HG03354 (cell line): ENCODE measurements at regions not wholly inside any gene's neighbourhood (a gene's known extent, or its start where the extent isn't known, plus 50 kb on each side); places are given as distances from the start of the nearest gene placed in this dataset.
"Not testable (repeated sequence)": the region's sequence is repeated elsewhere in the genome, so short reads cannot be mapped to it uniquely, and the experiment has no call there.

Experiments
- ATAC-seq: cut with Tn5 transposase; IDR thresholded peaks from one replicate; pipeline ENCODE4 v1.9.1; 2021; ENCODE audit warnings: mild to moderate bottlenecking; ENCODE audit not compliant: unreplicated experiment, poor library complexity, severe bottlenecking

- ATAC-seq, result not testable (repeated sequence)
These were observed 410.5 kb downstream of the ZNF33B start for GRCh38 chr10:42227859-42228258.

- ATAC-seq, result not testable (repeated sequence)
These were observed 444.8 kb downstream of the ZNF33B start for GRCh38 chr10:42193588-42193987.

- not testable (repeated sequence) for ATAC-seq
These were observed 445.9 kb downstream of the ZNF33B start for GRCh38 chr10:42192450-42192849.

DNA sequence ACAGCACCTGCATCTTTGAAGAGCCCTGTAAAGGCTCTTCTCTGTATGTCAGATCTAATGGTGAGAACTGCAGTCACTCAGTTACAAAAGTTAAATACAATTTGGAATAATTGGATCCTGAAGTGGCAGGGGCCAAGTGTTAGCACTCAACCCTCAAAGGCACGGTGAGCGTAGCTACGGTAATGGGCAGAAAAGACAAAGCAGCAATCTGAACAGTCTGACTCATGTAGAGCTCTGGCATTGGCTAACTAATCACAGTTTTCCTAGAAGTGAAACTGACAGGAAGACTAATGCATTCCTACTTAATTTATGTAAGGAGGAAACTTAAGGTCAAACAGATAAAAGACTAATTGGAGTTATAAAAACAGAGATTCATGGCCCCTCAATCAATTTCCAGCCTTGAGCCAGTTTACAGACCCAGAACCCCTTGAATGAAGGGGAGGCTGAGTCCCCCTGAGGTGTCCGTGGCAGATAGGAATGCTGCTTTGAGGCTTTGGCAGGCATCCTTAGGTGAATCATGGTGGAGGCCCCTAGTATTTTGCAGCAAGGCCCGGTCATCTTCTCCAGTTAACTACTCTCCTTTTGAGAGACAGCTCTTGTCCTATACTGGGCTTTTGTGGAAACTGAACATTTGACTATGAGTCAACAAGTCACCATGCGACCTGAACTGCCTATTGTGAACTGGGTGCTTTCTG, 450.7 kb downstream of the ZNF33B start:
- ATAC-seq, result not testable (repeated sequence)

DNA sequence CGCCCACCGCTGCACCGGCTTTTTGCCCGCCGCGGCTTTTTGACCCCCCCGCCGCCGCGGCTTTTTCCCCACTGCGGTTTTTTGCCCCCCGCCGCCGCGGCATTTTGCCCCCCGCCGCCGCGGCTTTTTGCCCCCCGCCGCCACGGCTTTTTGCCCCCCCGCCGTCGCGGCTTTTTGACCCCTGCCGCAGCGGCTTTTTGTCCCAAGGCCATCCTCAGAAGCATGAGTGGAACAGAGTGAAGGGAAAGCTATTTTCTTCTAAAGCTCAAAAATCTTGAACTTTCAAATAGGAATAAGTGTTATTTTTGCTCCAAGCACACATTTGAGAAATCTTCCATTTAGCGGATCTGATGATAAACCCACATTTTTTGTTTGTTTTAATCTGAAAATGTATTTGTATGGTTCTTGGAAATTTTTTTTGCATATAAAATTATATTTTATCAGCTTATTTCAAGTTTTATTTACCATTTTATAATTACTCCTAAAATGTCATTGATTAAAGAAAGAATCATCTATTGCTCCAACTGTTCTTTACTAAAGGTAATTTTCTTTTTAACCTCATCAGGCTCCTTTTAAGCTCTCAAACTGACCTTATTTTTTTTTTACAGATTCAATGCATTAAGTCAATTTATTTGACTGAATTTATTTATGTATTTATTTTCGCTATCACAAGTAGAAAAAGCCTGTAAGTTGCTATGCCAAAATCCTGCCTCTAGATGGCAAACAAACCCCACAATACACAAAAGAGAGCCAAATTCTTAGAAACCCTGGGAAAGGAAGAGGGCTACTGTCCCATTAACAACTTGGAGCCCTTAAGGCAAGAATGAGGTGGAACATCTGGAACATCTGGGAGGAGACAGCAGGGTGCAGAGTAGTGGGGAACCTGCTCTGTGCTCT, 460.3 kb downstream of the ZNF33B start:
- ATAC-seq, result not testable (repeated sequence)

DNA sequence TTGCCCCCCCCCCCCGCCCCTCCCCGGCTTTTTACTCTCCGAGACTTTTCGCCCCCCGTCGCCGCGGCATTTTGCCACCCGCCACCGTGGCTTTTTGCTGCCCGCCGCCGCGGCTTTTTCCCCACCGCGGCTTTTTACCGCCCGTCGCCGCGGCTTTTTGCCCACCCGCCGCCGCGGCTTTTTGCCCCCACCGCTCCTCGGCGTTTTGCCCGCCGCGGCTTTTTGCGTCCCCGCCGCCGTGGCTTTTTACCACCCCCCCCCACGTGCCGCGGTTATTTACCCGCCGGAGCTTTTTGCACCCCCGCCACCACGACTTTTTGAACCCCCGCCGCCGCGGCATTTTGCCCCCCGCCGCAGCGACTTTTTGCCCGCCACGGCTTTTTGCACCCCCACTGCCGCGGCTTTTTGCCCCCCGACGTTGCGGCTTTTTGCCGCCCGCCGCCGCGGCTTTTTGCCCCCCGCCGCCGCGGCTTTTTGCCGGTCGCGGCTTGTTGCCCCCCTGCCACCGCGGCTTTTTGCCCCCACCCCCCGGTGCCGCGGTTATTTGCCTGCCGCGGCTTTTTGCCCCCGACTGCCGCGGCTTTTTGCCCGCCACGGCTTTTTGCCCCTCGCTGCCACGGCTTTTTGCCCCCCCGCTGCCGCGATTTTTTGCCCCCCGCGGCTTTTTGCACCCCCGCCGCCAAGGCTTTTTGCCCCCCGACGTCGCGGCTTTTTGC, 461.1 kb downstream of the ZNF33B start:
- ATAC-seq, result no peak

- ATAC-seq, result no peak
These were observed 487.8 kb downstream of the ZNF33B start for GRCh38 chr10:42150428-42151061.

- no peak for ATAC-seq
These were observed 488.5 kb downstream of the ZNF33B start for GRCh38 chr10:42149722-42150427.

DNA sequence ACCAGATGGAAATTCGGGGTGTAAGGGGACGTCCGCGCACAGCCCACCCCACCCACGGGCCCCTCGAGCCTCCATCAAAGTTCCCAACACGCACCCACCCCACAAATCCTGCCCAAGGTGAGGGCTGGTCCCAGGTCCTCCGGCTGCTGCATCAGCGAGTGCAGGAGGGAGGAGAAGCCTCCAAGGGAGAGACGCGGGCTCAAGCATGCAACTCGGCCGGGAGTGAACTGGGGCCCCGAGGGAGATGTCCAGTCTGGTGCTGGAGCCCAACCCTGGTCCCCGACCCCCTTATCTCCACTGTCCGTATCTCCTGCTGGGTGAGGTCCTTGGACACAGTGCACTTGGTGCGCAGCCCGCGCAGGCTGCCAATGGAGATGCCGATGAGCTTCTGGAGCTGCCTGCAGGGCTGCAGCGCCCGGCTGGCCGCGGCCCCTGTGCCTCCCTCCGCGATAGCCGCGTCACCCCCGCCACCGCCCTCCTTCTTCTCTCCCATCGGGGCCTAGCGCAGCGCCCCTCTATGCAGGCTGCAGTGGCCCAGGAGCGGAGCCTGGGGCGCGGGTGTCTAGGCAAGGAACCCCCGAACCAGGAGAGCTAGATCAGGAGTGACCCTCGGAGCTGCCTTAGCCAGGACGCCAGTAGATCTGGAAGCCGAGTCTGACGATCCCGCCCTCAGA, 489.2 kb downstream of the ZNF33B start:
- no peak for ATAC-seq

- ATAC-seq, result not testable (repeated sequence)
These were observed 492.2 kb downstream of the ZNF33B start for GRCh38 chr10:42146165-42146564.

GRCh38 chr10:42138023-42138422, 500.3 kb downstream of the ZNF33B start:
- not testable (repeated sequence) for ATAC-seq

GRCh38 chr10:42113158-42113450, 525.3 kb downstream of the ZNF33B start:
- ATAC-seq, result no peak

GRCh38 chr10:42112331-42113157, 525.8 kb downstream of the ZNF33B start:
- ATAC-seq, result no peak

- ATAC-seq, result no peak
These were observed 526.6 kb downstream of the ZNF33B start for GRCh38 chr10:42111661-42112330.

- no peak for ATAC-seq
These were observed 527.3 kb downstream of the ZNF33B start for GRCh38 chr10:42111076-42111475.
